SK-N-SH (cell line): ENCODE measurements at regions not wholly inside any gene's neighbourhood (a gene's known extent, or its start where the extent isn't known, plus 50 kb on each side); places are given as distances from the start of the nearest gene placed in this dataset.

Experiments used
- CTCF ChIA-PET: fragments of 300-600, 350-600 bp; formaldehyde crosslinking; extraction: SDS; loops from one replicate; lab custom pipeline; 2021; lab: Yijun Ruan, JAX
- POLR2A ChIA-PET: fragments of 350-600 bp; sonication (Branson Sonifier 250); formaldehyde crosslinking; extraction: SDS; loops from one replicate; lab custom pipeline; 2020; ENCODE audit warnings: antibody characterized with exemption, inconsistent platforms; lab: Yijun Ruan, JAX
- DNase-seq: peaks from one replicate; pipeline ENCODE4 v3.0.0; 2012
- H2AFZ ChIP-seq: fragments of 200-600 bp; sonication (generic); 2 replicates; pipeline ENCODE4 v1.8.1; 2016; ENCODE audit warnings: antibody characterized with exemption, mild to moderate bottlenecking, low read depth
- H3F3A ChIP-seq: fragments of 200-600 bp; sonication (generic); replicated peaks from 2 replicates; pipeline ENCODE3; 2016; ENCODE audit warnings: antibody characterized with exemption, mild to moderate bottlenecking; ENCODE audit not compliant: insufficient read depth
- H3K27ac ChIP-seq, 2 experiments: fragments of 200-500 bp in 1 of 2; fragments of 200-600 bp in 1 of 2; sonication (Bioruptor generic) in 1 of 2; sonication (generic), shearing (Covaris generic) in 1 of 2; 2 replicates each; pipeline versions ENCODE4 v1.5.1 to v1.6.1; 2014 to 2016; ENCODE audit warnings: low read depth in 2 of 2, inconsistent platforms in 1 of 2, low read length in 1 of 2, mild to moderate bottlenecking in 1 of 2, mixed read lengths in 1 of 2
- H3K27me3 ChIP-seq: fragments of 200-600 bp; sonication (generic), shearing (Covaris generic); 2 replicates; pipeline ENCODE4 v1.6.1; 2016; ENCODE audit warnings: mixed run types; ENCODE audit not compliant: insufficient read depth
- H3K36me3 ChIP-seq, 2 experiments: fragments of 200-500 bp in 1 of 2; fragments of 200-600 bp in 1 of 2; sonication (Bioruptor generic) in 1 of 2; sonication (generic) in 1 of 2; replicated peaks in 1 of 2; 2 replicates each; pipeline versions ENCODE3 to v1.5.1; 2014 to 2016; ENCODE audit warnings: low read length in 1 of 2, mild to moderate bottlenecking in 1 of 2; ENCODE audit not compliant: insufficient read depth in 2 of 2, control insufficient read depth in 1 of 2
- H3K4me1 ChIP-seq, 2 experiments: fragments of 200-500 bp in 1 of 2; fragments of 200-600 bp in 1 of 2; sonication (Bioruptor generic) in 1 of 2; sonication (generic), shearing (Covaris generic) in 1 of 2; 2 replicates each; pipeline versions ENCODE4 v1.5.1 to v1.6.1; 2014 to 2016; ENCODE audit warnings: low read depth in 1 of 2, low read length in 1 of 2, mixed run types in 1 of 2; ENCODE audit not compliant: insufficient read depth in 2 of 2, control insufficient read depth in 1 of 2
- H3K4me2 ChIP-seq: fragments of 200-600 bp; sonication (generic), shearing (Covaris generic); 2 replicates; pipeline ENCODE4 v1.6.1; 2017; ENCODE audit warnings: mixed run types
- H3K4me3 ChIP-seq, 2 experiments: fragments of 200-500 bp in 1 of 2; fragments of 200-600 bp in 1 of 2; sonication (Bioruptor generic) in 1 of 2; sonication (generic), shearing (Covaris generic) in 1 of 2; 2 replicates each; pipeline versions ENCODE4 v1.5.1 to v1.8.1; 2014 to 2016; ENCODE audit warnings: low read depth in 2 of 2, inconsistent platforms in 1 of 2, low read length in 1 of 2, mild to moderate bottlenecking in 1 of 2, mixed read lengths in 1 of 2, moderate library complexity in 1 of 2
- H3K79me2 ChIP-seq: fragments of 200-600 bp; sonication (generic); 2 replicates; pipeline ENCODE4 v1.8.1; 2017; ENCODE audit warnings: mild to moderate bottlenecking; ENCODE audit not compliant: insufficient read depth
- H3K9ac ChIP-seq: fragments of 200-600 bp; sonication (generic); 2 replicates; pipeline ENCODE4 v1.6.1; 2017; ENCODE audit warnings: mixed run types
- H3K9me2 ChIP-seq: fragments of 200-600 bp; sonication (generic); 2 replicates; pipeline ENCODE4 v1.6.1; 2017; ENCODE audit warnings: mixed run types
- H3K9me3 ChIP-seq: fragments of 200-600 bp; sonication (generic); 2 replicates; pipeline ENCODE4 v1.6.1; 2017; ENCODE audit warnings: mixed run types, mild to moderate bottlenecking, moderate library complexity
- H4K20me1 ChIP-seq: fragments of 200-600 bp; sonication (generic); 2 replicates; pipeline ENCODE4 v1.6.1; 2017; ENCODE audit warnings: mild to moderate bottlenecking, mixed run types; ENCODE audit not compliant: insufficient read depth
- CHD2 ChIP-seq: fragments of 150-350 bp; IDR thresholded peaks from 2 replicates; pipeline ENCODE4 v1.6.1; 2018; ENCODE audit warnings: low read length; ENCODE audit not compliant: partially characterized antibody
- EP300 ChIP-seq, 2 experiments: IDR thresholded peaks; 2 replicates each; pipeline versions ENCODE4 v1.4.0 to v1.6.1; 2012; ENCODE audit warnings: borderline replicate concordance in 1 of 2, low read depth in 1 of 2, low read length in 1 of 2
- FOSL2 ChIP-seq: IDR thresholded peaks from 2 replicates; pipeline ENCODE4 v1.4.0; 2012; ENCODE audit warnings: low read depth, mild to moderate bottlenecking, moderate library complexity, borderline replicate concordance
- FOXM1 ChIP-seq: IDR thresholded peaks from 2 replicates; pipeline ENCODE4 v1.4.0; 2012; ENCODE audit warnings: low read depth, mild to moderate bottlenecking
- GATA2 ChIP-seq: sonication (generic); formaldehyde crosslinking; IDR thresholded peaks from 2 replicates; pipeline ENCODE4 v1.5.0; 2020; ENCODE audit warnings: mild to moderate bottlenecking, missing genetic modification reagents
- JUND ChIP-seq: IDR thresholded peaks from 2 replicates; pipeline ENCODE4 v1.4.0; 2012
- MEF2A ChIP-seq: IDR thresholded peaks from 2 replicates; pipeline ENCODE4 v1.4.0; 2012; ENCODE audit warnings: low read depth, borderline replicate concordance
- RAD21 ChIP-seq: IDR thresholded peaks from 2 replicates; pipeline ENCODE4 v1.6.1; 2012; ENCODE audit warnings: mild to moderate bottlenecking, low read length
- RXRA ChIP-seq: IDR thresholded peaks from 2 replicates; pipeline ENCODE4 v1.4.0; 2012; ENCODE audit warnings: low read depth, mild to moderate bottlenecking, borderline replicate concordance
- TCF12 ChIP-seq: IDR thresholded peaks from 2 replicates; pipeline ENCODE4 v1.4.0; 2012
- WGBS: methylation state at CpG from one replicate; pipeline ENCODE4 v1.1.6; 2017; ENCODE audit warnings: low lambda C conversion rate; 5-methylcytosine and 5-hydroxymethylcytosine counted together
- TF ChIP-seq, protein P1 (sequence below): IDR thresholded peaks from 2 replicates; pipeline ENCODE4; 2012
- TF ChIP-seq, protein P2 (sequence below): fragments of 200-600 bp; sonication (generic); IDR thresholded peaks from 2 replicates; pipeline ENCODE4 v1.6.1; 2017; ENCODE audit warnings: antibody characterized with exemption, mild to moderate bottlenecking, moderate library complexity

DNA sequence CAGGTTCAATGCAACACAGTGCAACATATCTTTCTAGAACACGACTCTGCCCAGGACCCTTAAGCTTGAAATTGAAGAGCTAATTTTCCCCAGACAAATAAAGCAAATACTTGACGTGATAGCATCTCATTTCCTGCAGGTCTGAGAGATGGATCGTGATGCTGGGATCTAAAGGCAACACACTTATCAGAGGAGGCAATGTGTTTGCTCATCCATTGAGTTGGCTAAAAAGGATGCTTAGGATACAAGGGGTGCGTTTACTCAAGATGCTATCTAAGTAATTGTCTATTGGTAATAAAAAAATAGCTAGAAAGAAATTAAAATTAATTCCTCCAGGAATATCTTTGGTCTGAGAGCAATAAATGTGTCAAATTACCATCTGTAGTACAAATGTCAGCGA, 129.0 kb downstream of the SOCS6 start:
- POLR2A ChIA-PET = interaction anchor here (0.6 kb wide), 1 partner anchor 1283 kb away, joined by 3 read pairs; no protein-coding TSS in a partner anchor
- no peak overlapping the region for H3K27ac ChIP-seq

DNA sequence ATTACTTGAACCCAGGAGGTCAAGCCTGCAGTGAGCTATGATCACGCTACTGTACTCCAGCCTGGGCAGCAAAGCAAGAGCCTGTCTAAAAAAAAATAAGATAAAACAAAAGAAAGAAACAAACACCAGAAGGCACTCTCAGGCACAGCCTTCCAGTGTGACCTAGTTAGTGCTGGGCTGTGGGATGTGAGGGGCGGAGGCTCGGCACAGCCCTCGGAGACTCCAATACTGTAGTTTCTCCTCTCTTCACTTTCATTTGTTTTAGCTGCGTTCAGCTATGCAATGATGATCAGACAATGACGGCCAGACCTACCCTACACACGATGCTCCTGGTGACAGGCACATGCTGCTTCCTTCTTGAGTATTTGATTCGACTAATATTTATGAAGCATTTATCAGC, 127.7 kb downstream of the SOCS6 start:
- Histone ChIP-seq H3K4me3 (no peak overlapping the region), H3K4me1 (peaks cover 16 to 25% of the 10 kb centered on the region in 2 experiments), H3F3A (peaks cover 14% of the 10 kb centered on the region), H3K27ac (no peak overlapping the region), H3K27me3 (no peaks in the 10 kb centered on the region), H3K9me2 (no peaks in the 10 kb centered on the region), H3K9ac (no peak overlapping the region), H2AFZ (no peak overlapping the region), H3K79me2 (no peaks in the 10 kb centered on the region), H3K36me3 (no peaks in the 10 kb centered on the region)
- POLR2A ChIA-PET = interaction anchor here (1.0 kb wide), 1 partner anchor 211 kb away, joined by 4 read pairs; the partner anchor contains the start of gene RTTN
- 86% methylated on average over 8 of the region's 8 CpGs for WGBS
- TF ChIP-seq CHD2 = no peak
- TF ChIP-seq EP300 (IDR thresholded peaks at IDR 0.05; ENCODE audit: borderline replicate concordance in 1 of 2, low read depth in 1 of 2, low read length in 1 of 2) = no peak
- no peak for TF ChIP-seq MEF2A
- TF ChIP-seq JUND = no peak
- TF ChIP-seq, protein P1, sequence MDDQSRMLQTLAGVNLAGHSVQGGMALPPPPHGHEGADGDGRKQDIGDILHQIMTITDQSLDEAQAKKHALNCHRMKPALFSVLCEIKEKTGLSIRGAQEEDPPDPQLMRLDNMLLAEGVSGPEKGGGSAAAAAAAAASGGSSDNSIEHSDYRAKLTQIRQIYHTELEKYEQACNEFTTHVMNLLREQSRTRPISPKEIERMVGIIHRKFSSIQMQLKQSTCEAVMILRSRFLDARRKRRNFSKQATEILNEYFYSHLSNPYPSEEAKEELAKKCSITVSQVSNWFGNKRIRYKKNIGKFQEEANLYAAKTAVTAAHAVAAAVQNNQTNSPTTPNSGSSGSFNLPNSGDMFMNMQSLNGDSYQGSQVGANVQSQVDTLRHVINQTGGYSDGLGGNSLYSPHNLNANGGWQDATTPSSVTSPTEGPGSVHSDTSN = no peak
- TF ChIP-seq, all 33 proteins: peak for 0
- Histone ChIP-seq H4K20me1 (no peaks in the 10 kb centered on the region), H3K4me2 (no peak overlapping the region), H3K9me3 (no peaks in the 10 kb centered on the region)
- no peak for DNase-seq
- CTCF ChIA-PET = interaction anchor here (1.3 to 2.3 kb wide), 2 partner anchors 17 to 221 kb away, joined by 3 to 15 read pairs; no protein-coding TSS in a partner anchor

More for the DNA sequence above, 129.0 kb downstream of the SOCS6 start:
- Histone ChIP-seq H3K9ac (no peak overlapping the region), H3K79me2 (no peaks in the 10 kb centered on the region), H3K4me1 (peaks cover 23 to 30% of the 10 kb centered on the region in 2 experiments), H3K9me3 (no peaks in the 10 kb centered on the region), H3K9me2 (no peaks in the 10 kb centered on the region), H3F3A (peaks cover 27% of the 10 kb centered on the region), H4K20me1 (no peaks in the 10 kb centered on the region), H3K4me2 (0 out of 2 replicates have a peak overlapping the region, but pooled peaks have one; percentile 4), H2AFZ (no peak overlapping the region), H3K27me3 (no peaks in the 10 kb centered on the region), H3K4me3 (no peak overlapping the region), H3K36me3 (no peaks in the 10 kb centered on the region)
- peak; percentile 46 for DNase-seq
- TF ChIP-seq RXRA (0 out of 2 replicates have a peak, but pooled peaks have one; percentile 19), GATA2 (CRISPR knock-in tag) (peak; percentile 75), EP300 (IDR thresholded peaks at IDR 0.05; ENCODE audit: borderline replicate concordance in 1 of 2, low read depth in 1 of 2, low read length in 1 of 2) (peak; percentile 21 to 31; a peak in 1 of 4 replicates), JUND (peak; percentile 24; the same call in 1 of the 2 replicates), RAD21 (no peak), FOXM1 (no peak), TCF12 (0 out of 2 replicates have a peak, but pooled peaks have one; percentile 27), FOSL2 (no peak), CHD2 (peak; percentile 19)
- TF ChIP-seq, protein P2, sequence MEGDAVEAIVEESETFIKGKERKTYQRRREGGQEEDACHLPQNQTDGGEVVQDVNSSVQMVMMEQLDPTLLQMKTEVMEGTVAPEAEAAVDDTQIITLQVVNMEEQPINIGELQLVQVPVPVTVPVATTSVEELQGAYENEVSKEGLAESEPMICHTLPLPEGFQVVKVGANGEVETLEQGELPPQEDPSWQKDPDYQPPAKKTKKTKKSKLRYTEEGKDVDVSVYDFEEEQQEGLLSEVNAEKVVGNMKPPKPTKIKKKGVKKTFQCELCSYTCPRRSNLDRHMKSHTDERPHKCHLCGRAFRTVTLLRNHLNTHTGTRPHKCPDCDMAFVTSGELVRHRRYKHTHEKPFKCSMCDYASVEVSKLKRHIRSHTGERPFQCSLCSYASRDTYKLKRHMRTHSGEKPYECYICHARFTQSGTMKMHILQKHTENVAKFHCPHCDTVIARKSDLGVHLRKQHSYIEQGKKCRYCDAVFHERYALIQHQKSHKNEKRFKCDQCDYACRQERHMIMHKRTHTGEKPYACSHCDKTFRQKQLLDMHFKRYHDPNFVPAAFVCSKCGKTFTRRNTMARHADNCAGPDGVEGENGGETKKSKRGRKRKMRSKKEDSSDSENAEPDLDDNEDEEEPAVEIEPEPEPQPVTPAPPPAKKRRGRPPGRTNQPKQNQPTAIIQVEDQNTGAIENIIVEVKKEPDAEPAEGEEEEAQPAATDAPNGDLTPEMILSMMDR = no peak
- CTCF ChIA-PET = interaction anchor here (1.3 to 1.7 kb wide), 2 partner anchors 16 to 33 kb away, joined by 3 to 5 read pairs; no protein-coding TSS in a partner anchor
- 51% methylated on average over 5 of the region's 5 CpGs for WGBS
